Mucosa of descending colon (tissue), 3 donors: ENCODE measurements at regions not wholly inside any gene's neighbourhood (a gene's known extent, or its start where the extent isn't known, plus 50 kb on each side); places are given as distances from the start of the nearest gene placed in this dataset.

ENCODE experiments used
- ATAC-seq: fragments of 200-7000 bp; cut with Tn5 transposase; one replicate; pipeline ENCODE4 v1.9.1; 2020; ENCODE audit warnings: mild to moderate bottlenecking, moderate library complexity
- DNase-seq, 3 donors: peaks; one replicate each; pipeline ENCODE4 v3.0.0-alpha.2; 2020
- H3K36me3 ChIP-seq: fragments of 200-600 bp; one replicate; pipeline ENCODE4 v1.8.0; 2021; ENCODE audit warnings: low read depth, mild to moderate bottlenecking
- H3K4me1 ChIP-seq: fragments of 200-600 bp; one replicate; pipeline ENCODE4 v1.8.0; 2021; ENCODE audit warnings: low read depth, mild to moderate bottlenecking
- H3K4me3 ChIP-seq: fragments of 200-600 bp; one replicate; pipeline ENCODE4 v1.8.0; 2021; ENCODE audit warnings: mild to moderate bottlenecking
- H3K9me3 ChIP-seq: fragments of 200-600 bp; one replicate; pipeline ENCODE4 v1.8.0; 2021; ENCODE audit warnings: mild to moderate bottlenecking
- CTCF ChIP-seq: fragments of 200-600 bp; IDR thresholded peaks from one replicate; pipeline ENCODE4 v1.8.0; 2022; ENCODE audit warnings: antibody characterized with exemption, mild to moderate bottlenecking
- intact Hi-C, 2 donors: fragments of 100-400 bp; cut with DNase I in 1 of 2; cut with micrococcal nuclease in 1 of 2; formaldehyde crosslinking; loops; one replicate each; pipeline versions ENCODE4 v1.11.0 to v1.11.1; 2022; cut with DNase I, micrococcal nuclease
- donor health status: DM: no; HTN: no; CAD: no; lungs with moderate emphysema.
- donor health status: DM: no; HTN: no; CAD: no.
- donor health status: DM: no; HTN: yes; CAD: no.

GRCh38 chr2:6071519-6071918 lies 379.3 kb downstream of the SOX11 start:
- ATAC-seq = no peak
- H3K9me3 ChIP-seq = no peaks in the 10 kb centered on the region
- no peaks in the 10 kb centered on the region for H3K36me3 ChIP-seq
- no peak for TF ChIP-seq CTCF
- intact Hi-C loops = no loop called here
- H3K4me3 ChIP-seq = no peak overlapping the region
- H3K4me1 ChIP-seq = no peaks in the 10 kb centered on the region
- DNase-seq = no peak

- Histone ChIP-seq H3K4me3 (no peak overlapping the region), H3K36me3 (no peaks in the 10 kb centered on the region), H3K9me3 (no peaks in the 10 kb centered on the region), H3K4me1 (no peaks in the 10 kb centered on the region)
- TF ChIP-seq CTCF = no peak
- ATAC-seq = no peak
- DNase-seq = no peak
- intact Hi-C loops = no loop called here
Observed at GRCh38 chr2:6072276-6072675, 380.1 kb downstream of the SOX11 start.

- Histone ChIP-seq H3K36me3 (no peaks in the 10 kb centered on the region), H3K4me3 (no peak overlapping the region), H3K4me1 (no peaks in the 10 kb centered on the region), H3K9me3 (no peaks in the 10 kb centered on the region)
- TF ChIP-seq CTCF = no peak
- intact Hi-C loops = no loop called here
- ATAC-seq = no peak
- DNase-seq = no peak
Observed at GRCh38 chr2:6072768-6073167, 380.6 kb downstream of the SOX11 start.

GRCh38 chr2:6073191-6074088 lies 381.3 kb downstream of the SOX11 start:
- DNase-seq = no peak
- ATAC-seq = no peak
- no peak for TF ChIP-seq CTCF

GRCh38 chr2:6074089-6074643 lies 382.0 kb downstream of the SOX11 start:
- Histone ChIP-seq H3K36me3 (no peaks in the 10 kb centered on the region), H3K9me3 (no peaks in the 10 kb centered on the region), H3K4me1 (no peaks in the 10 kb centered on the region), H3K4me3 (no peak overlapping the region)
- intact Hi-C loops = no loop called here
- no peak for TF ChIP-seq CTCF
- ATAC-seq (no peak), DNase-seq (no peak)

More at GRCh38 chr2:6073191-6074088, 381.3 kb downstream of the SOX11 start:
- no peak overlapping the region for H3K4me3 ChIP-seq
- intact Hi-C loops = no loop called here
- H3K36me3 ChIP-seq = no peaks in the 10 kb centered on the region
- H3K9me3 ChIP-seq = no peaks in the 10 kb centered on the region
- H3K4me1 ChIP-seq = no peaks in the 10 kb centered on the region
